Muscle layer of colon (tissue), 2 donors: ENCODE measurements at regions not wholly inside any gene's neighbourhood (a gene's known extent, or its start where the extent isn't known, plus 50 kb on each side); places are given as distances from the start of the nearest gene placed in this dataset.

Experiments
- H3K27ac ChIP-seq: one replicate; pipeline ENCODE4 v1.7.0; 2013; ENCODE audit warnings: low read depth, mild to moderate bottlenecking, low read length, moderate library complexity
- H3K27me3 ChIP-seq, 2 donors: one replicate each; pipeline ENCODE4 v1.7.0; 2013; ENCODE audit warnings: low read length in 2 of 2, mild to moderate bottlenecking in 2 of 2; ENCODE audit not compliant: insufficient read depth in 2 of 2, control insufficient read depth in 1 of 2
- H3K36me3 ChIP-seq: one replicate; pipeline ENCODE4 v1.7.0; 2013; ENCODE audit warnings: mild to moderate bottlenecking, low read length; ENCODE audit not compliant: insufficient read depth
- H3K4me1 ChIP-seq: one replicate; pipeline ENCODE4 v1.7.0; 2013; ENCODE audit warnings: mild to moderate bottlenecking, low read length; ENCODE audit not compliant: insufficient read depth
- H3K4me3 ChIP-seq, 2 donors: one replicate each; pipeline ENCODE4 v1.7.0; 2013; ENCODE audit warnings: low read length in 2 of 2, low read depth in 1 of 2, mild to moderate bottlenecking in 1 of 2, moderate library complexity in 1 of 2
- H3K9ac ChIP-seq: one replicate; pipeline ENCODE4 v1.7.0; 2013; ENCODE audit warnings: low read length
- H3K9me3 ChIP-seq: one replicate; pipeline ENCODE4 v1.7.0; 2013; ENCODE audit warnings: mild to moderate bottlenecking, low read length
- donor health status: abdominal sarcoma.
- donor health status: Adenocarcinoma of cecum.

- no peaks in the 10 kb centered on the region for H3K9me3 ChIP-seq
- no peak overlapping the region for H3K27ac ChIP-seq
- H3K36me3 ChIP-seq, result no peaks in the 10 kb centered on the region
- H3K4me1 ChIP-seq, result peaks cover 10% of the 10 kb centered on the region
- H3K27me3 ChIP-seq, result no peaks in the 10 kb centered on the region
- no peak overlapping the region for H3K9ac ChIP-seq
- H3K4me3 ChIP-seq, result no peak overlapping the region
Observed at GRCh38 chr2:12295856-12296519, 420.7 kb upstream of the TRIB2 start.

DNA sequence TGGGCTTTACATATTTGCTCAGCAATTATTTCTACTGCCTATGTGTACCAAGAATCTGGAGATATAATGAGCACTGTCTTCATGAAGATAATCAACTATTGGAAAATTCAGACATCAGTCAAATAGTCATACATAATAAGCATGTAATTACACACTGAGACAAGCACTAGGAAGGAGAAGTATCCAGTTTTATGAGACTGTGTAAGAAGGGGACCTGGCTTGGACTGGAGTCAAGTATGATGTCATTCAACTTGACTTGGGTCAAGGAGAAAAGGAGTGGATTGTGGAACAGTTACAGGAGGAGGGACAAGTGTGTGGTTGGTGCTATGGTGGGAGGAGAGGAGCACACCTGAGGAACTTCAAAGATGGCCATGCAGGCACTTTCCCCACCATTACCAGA is 419.8 kb upstream of the TRIB2 start:
- Histone ChIP-seq H3K36me3 (no peaks in the 10 kb centered on the region), H3K4me1 (peaks cover 12% of the 10 kb centered on the region), H3K4me3 (no peak overlapping the region), H3K27ac (no peak overlapping the region), H3K27me3 (no peaks in the 10 kb centered on the region), H3K9me3 (no peaks in the 10 kb centered on the region), H3K9ac (no peak overlapping the region)

- H3K4me3 ChIP-seq, result no peak overlapping the region
- no peaks in the 10 kb centered on the region for H3K36me3 ChIP-seq
- H3K9ac ChIP-seq, result no peak overlapping the region
- H3K9me3 ChIP-seq, result no peaks in the 10 kb centered on the region
- no peak overlapping the region for H3K27ac ChIP-seq
- peaks cover 12% of the 10 kb centered on the region for H3K4me1 ChIP-seq
- H3K27me3 ChIP-seq, result no peaks in the 10 kb centered on the region
Observed at GRCh38 chr2:12298352-12298751, 418.4 kb upstream of the TRIB2 start.

- Histone ChIP-seq H3K27me3 (no peaks in the 10 kb centered on the region), H3K27ac (no peak overlapping the region), H3K9ac (no peak overlapping the region), H3K9me3 (no peaks in the 10 kb centered on the region), H3K4me1 (peaks cover 12% of the 10 kb centered on the region), H3K4me3 (no peak overlapping the region), H3K36me3 (no peaks in the 10 kb centered on the region)
Observed at GRCh38 chr2:12299431-12299830, 417.3 kb upstream of the TRIB2 start.

DNA sequence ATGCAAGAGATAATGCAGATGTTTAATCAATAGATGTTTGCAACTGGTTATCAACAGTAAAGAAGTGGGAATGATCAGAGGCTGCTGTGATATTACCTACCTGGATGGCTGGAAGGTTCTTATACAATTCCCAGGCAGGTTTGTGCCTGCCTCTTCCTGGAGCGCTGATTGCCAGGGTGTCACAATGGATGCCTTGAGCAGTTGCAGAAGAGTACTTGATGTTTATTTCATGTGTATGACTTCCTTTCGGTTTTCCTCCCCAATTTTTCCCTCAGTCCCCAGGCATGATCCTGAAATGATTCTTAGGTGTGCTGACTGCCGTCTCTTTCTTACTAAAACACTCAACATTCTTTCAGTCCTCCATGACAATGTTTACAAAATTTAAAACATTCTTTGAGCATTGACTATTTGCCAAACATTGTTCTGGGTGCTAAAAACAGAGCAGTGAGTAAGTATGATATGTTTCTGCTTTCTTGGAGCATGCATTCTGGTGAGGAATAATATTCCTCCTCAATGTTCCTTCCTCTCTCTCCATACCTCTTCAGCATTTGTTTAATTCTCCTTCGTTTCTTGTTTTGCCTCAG is 416.6 kb upstream of the TRIB2 start:
- H3K9ac ChIP-seq, result no peak overlapping the region
- no peak overlapping the region for H3K4me3 ChIP-seq
- H3K27me3 ChIP-seq, result no peaks in the 10 kb centered on the region
- peaks cover 12% of the 10 kb centered on the region for H3K4me1 ChIP-seq
- no peaks in the 10 kb centered on the region for H3K9me3 ChIP-seq
- H3K27ac ChIP-seq, result no peak overlapping the region
- H3K36me3 ChIP-seq, result no peaks in the 10 kb centered on the region

DNA sequence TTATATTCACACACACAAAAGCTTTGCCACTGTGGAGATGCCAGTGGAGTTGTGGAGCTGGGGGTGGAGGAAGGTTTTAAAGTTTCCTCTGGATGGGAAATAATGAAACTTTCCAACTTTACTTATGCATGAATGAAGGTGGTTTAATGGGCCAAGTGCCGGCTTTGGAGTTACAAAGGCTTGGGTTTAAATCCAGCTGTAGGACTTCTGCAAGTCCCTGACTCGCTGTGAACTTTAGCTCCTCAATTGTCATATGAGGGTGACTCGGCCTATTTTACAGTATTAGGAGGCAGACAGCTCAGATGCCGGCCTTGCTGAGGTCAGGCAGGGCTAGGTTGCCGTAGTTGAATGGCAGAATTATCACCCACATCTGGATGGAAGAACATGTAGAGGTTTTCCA is 415.8 kb upstream of the TRIB2 start:
- H3K9ac ChIP-seq, result no peak overlapping the region
- peaks cover 12% of the 10 kb centered on the region for H3K4me1 ChIP-seq
- H3K36me3 ChIP-seq, result no peaks in the 10 kb centered on the region
- H3K27me3 ChIP-seq, result no peaks in the 10 kb centered on the region
- H3K4me3 ChIP-seq, result no peak overlapping the region
- H3K9me3 ChIP-seq, result no peaks in the 10 kb centered on the region
- H3K27ac ChIP-seq, result no peak overlapping the region

DNA sequence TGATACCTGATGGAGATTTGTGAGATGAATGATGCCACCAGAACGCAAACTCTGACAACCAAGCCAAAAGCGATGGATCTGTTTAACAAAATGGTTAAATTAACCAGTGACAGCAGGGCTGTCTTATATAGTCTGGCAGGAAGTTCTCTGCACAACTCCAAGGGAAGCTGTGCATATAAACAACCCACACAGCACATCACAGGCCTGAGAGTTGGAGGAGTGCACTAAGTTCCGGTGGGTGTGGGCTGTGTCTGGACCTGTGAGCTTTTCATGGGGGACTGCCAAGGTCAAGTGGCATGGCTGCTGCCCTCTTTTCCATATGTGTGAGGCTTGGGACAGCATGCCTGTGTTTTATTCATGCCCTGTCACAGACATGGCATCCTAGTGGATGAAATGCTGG is 414.6 kb upstream of the TRIB2 start:
- H3K27me3 ChIP-seq, result no peaks in the 10 kb centered on the region
- no peaks in the 10 kb centered on the region for H3K36me3 ChIP-seq
- H3K4me3 ChIP-seq, result no peak overlapping the region
- H3K27ac ChIP-seq, result no peak overlapping the region
- peaks cover 12% of the 10 kb centered on the region for H3K4me1 ChIP-seq
- no peak overlapping the region for H3K9ac ChIP-seq
- no peaks in the 10 kb centered on the region for H3K9me3 ChIP-seq

GRCh38 chr2:12302691-12303090 is 414.0 kb upstream of the TRIB2 start:
- Histone ChIP-seq H3K9me3 (no peaks in the 10 kb centered on the region), H3K9ac (no peak overlapping the region), H3K27ac (no peak overlapping the region), H3K4me1 (peaks cover 12% of the 10 kb centered on the region), H3K4me3 (no peak overlapping the region), H3K36me3 (no peaks in the 10 kb centered on the region), H3K27me3 (no peaks in the 10 kb centered on the region)

DNA sequence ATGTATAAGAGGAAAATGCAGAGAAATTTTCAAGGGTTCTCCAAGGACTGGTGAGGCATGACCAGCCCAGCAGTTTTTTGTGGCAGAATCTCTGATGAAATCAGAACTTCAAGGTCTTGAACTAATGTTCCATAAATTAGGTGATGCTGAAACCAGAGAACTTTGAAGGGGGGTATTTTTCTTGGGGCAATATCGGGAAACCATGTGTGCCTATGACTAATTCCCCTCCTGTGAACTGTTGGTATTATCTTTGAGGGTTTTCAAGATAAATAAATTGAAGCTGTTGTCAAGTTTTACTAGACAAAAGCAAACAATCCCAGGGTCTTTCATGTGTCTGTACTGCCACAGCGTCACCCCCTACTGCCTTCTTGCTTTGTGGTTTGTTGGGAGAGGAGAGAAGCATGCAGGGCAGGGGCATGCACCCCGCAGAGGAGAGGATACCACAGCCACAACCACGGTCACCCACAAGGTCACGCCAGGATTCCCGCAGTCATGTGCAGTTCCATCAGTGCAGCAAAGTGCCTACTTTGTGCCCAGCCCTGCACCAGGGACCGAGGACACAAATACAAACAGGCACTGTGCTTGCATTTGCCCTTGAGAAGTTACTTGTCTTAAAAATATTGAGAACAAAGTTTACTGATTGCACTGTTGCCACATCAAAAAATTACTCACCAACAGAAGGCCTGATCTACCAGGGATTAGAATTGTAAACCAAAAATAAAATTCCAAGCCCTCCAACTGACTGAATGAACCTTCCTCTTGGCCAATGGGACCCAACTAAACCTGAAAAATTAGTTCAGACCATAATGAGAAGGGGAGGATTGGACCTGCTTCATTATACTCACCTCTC is 413.3 kb upstream of the TRIB2 start:
- Histone ChIP-seq H3K4me1 (peaks cover 12% of the 10 kb centered on the region), H3K36me3 (no peaks in the 10 kb centered on the region), H3K9me3 (no peaks in the 10 kb centered on the region), H3K9ac (no peak overlapping the region), H3K4me3 (no peak overlapping the region), H3K27me3 (no peaks in the 10 kb centered on the region), H3K27ac (no peak overlapping the region)

DNA sequence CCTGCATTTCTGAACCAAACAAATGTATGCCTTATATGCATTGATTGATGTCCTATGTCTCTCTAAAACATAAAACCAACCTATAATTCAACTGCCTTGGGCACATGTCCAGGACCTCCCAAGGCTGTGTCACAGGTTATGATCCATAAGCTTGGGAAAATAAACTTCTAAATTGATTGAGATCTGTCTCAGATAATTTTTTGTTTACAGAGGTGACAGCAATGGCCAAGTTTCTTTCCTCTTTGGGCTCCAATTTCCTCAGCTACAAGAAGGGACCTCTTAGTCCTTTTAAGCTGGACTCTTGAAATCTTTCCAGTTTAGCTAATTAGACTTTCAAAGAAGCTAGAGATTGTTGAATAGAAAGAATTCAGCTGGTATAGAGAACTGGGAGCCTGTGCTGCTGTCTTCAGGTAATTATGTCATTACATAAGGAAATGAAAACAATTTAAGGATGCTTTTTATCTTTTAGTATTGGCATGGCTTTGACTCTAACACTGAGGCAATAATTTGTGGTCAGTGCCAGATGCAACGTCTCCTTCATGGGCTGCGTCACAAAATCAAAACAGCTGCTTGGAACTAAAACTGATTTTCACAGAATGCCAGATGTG is 412.1 kb upstream of the TRIB2 start:
- H3K4me3 ChIP-seq, result no peak overlapping the region
- peaks cover 12% of the 10 kb centered on the region for H3K4me1 ChIP-seq
- no peak overlapping the region for H3K27ac ChIP-seq
- no peaks in the 10 kb centered on the region for H3K27me3 ChIP-seq
- no peaks in the 10 kb centered on the region for H3K36me3 ChIP-seq
- no peak overlapping the region for H3K9ac ChIP-seq
- no peaks in the 10 kb centered on the region for H3K9me3 ChIP-seq

GRCh38 chr2:12305931-12306330 is 410.8 kb upstream of the TRIB2 start:
- H3K4me3 ChIP-seq, result no peak overlapping the region
- H3K9ac ChIP-seq, result no peak overlapping the region
- H3K36me3 ChIP-seq, result no peaks in the 10 kb centered on the region
- H3K9me3 ChIP-seq, result no peaks in the 10 kb centered on the region
- H3K27me3 ChIP-seq, result no peaks in the 10 kb centered on the region
- peaks cover 3% of the 10 kb centered on the region for H3K4me1 ChIP-seq
- no peak overlapping the region for H3K27ac ChIP-seq
